ENCODE measurements at regions not wholly inside any gene's neighbourhood (a gene's known extent, or its start where the extent isn't known, plus 50 kb on each side); places are given as distances from the start of the nearest gene placed in this dataset.
"Not testable (repeated sequence)": the region's sequence is repeated elsewhere in the genome, so short reads cannot be mapped to it uniquely, and the experiment has no call there.

- WGBS (ENCODE audit: insufficient coverage): 100% methylated on average over 2 of the region's 2 CpGs
- no peaks in the 10 kb centered on the region for H3K36me3 ChIP-seq (ENCODE audit: control insufficient read depth in 4 of 4, insufficient read depth in 4 of 4, low read length in 3 of 4)
- POLR2A ChIA-PET: interaction anchor here (0.7 kb wide), 1 partner anchor 148 kb away, joined by 3 read pairs; no protein-coding TSS in a partner anchor
Measured at GRCh38 chr10:33869481-33869880, 535.0 kb upstream of the NRP1 start.

GRCh38 chr10:33869028-33869427 is 534.6 kb upstream of the NRP1 start:
- ChIA-PET CTCF (interaction anchor here (0.6 kb wide), 1 partner anchor 1803 kb away, joined by 4 read pairs; no protein-coding TSS in a partner anchor), POLR2A (no interaction called here)
- peaks cover 3 to 88% (median 18%) of the 10 kb centered on the region in 5 experiments for H3K27me3 ChIP-seq (replicated peaks in 2 of 5; ENCODE audit: control insufficient read depth in 4 of 5, insufficient read depth in 5 of 5, low read length in 4 of 5)
- H3K4me1 ChIP-seq (ENCODE audit: control extremely low read depth in 1 of 4, control insufficient read depth in 4 of 4, insufficient read depth in 4 of 4, low read length in 3 of 4): peaks cover 0 to 7% (median 0%) of the 10 kb centered on the region in 4 experiments
- DNase-seq: no peak
- H3K9me3 ChIP-seq (ENCODE audit: control extremely low read depth in 1 of 5, control insufficient read depth in 4 of 5, insufficient read depth in 2 of 5, low read depth in 1 of 5, low read length in 4 of 5): no peaks in the 10 kb centered on the region
- no CpG with 5 or more reads among the region's 3 CpGs for WGBS (ENCODE audit: insufficient coverage)
- H3K4me3 ChIP-seq (ENCODE audit: control insufficient read depth in 1 of 7, extremely low read depth in 1 of 7, insufficient read depth in 4 of 7, low read depth in 2 of 7, low read length in 6 of 7): no peak overlapping the region
- H3K36me3 ChIP-seq (ENCODE audit: control insufficient read depth in 4 of 4, insufficient read depth in 4 of 4, low read length in 3 of 4): no peaks in the 10 kb centered on the region
- H3K27ac ChIP-seq (ENCODE audit: insufficient read depth in 1 of 2, low read depth in 1 of 2, low read length in 2 of 2, poor library complexity in 1 of 2, severe bottlenecking in 2 of 2): no peak overlapping the region

More at GRCh38 chr10:33869481-33869880, 535.0 kb upstream of the NRP1 start:
- Histone ChIP-seq H3K4me3 (ENCODE audit: control insufficient read depth in 1 of 7, extremely low read depth in 1 of 7, insufficient read depth in 4 of 7, low read depth in 2 of 7, low read length in 6 of 7) (no peak overlapping the region), H3K4me1 (ENCODE audit: control extremely low read depth in 1 of 4, control insufficient read depth in 4 of 4, insufficient read depth in 4 of 4, low read length in 3 of 4) (peaks cover 0 to 7% (median 0%) of the 10 kb centered on the region in 4 experiments), H3K27me3 (replicated peaks in 2 of 5; ENCODE audit: control insufficient read depth in 4 of 5, insufficient read depth in 5 of 5, low read length in 4 of 5) (peaks cover 3 to 88% (median 18%) of the 10 kb centered on the region in 5 experiments), H3K9me3 (ENCODE audit: control extremely low read depth in 1 of 5, control insufficient read depth in 4 of 5, insufficient read depth in 2 of 5, low read depth in 1 of 5, low read length in 4 of 5) (no peaks in the 10 kb centered on the region), H3K27ac (ENCODE audit: insufficient read depth in 1 of 2, low read depth in 1 of 2, low read length in 2 of 2, poor library complexity in 1 of 2, severe bottlenecking in 2 of 2) (no peak overlapping the region)
- no peak for DNase-seq
- CTCF ChIA-PET: no interaction called here

- H3K9me3 ChIP-seq (ENCODE audit: control extremely low read depth in 1 of 5, control insufficient read depth in 4 of 5, insufficient read depth in 2 of 5, low read depth in 1 of 5, low read length in 4 of 5); DNase-seq; H3K27ac ChIP-seq (ENCODE audit: insufficient read depth in 1 of 2, low read depth in 1 of 2, low read length in 2 of 2, poor library complexity in 1 of 2, severe bottlenecking in 2 of 2); POLR2A ChIA-PET; H3K4me1 ChIP-seq (ENCODE audit: control extremely low read depth in 1 of 4, control insufficient read depth in 4 of 4, insufficient read depth in 4 of 4, low read length in 3 of 4); H3K36me3 ChIP-seq (ENCODE audit: control insufficient read depth in 4 of 4, insufficient read depth in 4 of 4, low read length in 3 of 4); H3K4me3 ChIP-seq (ENCODE audit: control insufficient read depth in 1 of 7, extremely low read depth in 1 of 7, insufficient read depth in 4 of 7, low read depth in 2 of 7, low read length in 6 of 7): not testable (repeated sequence)
- peaks cover 0 to 86% (median 13%) of the 10 kb centered on the region in 5 experiments for H3K27me3 ChIP-seq (replicated peaks in 2 of 5; ENCODE audit: control insufficient read depth in 4 of 5, insufficient read depth in 5 of 5, low read length in 4 of 5)
- CTCF ChIA-PET: interaction anchor here (0.8 kb wide), 1 partner anchor 154 kb away, joined by 3 read pairs; no protein-coding TSS in a partner anchor
- WGBS (ENCODE audit: insufficient coverage): 91% methylated on average over 5 of the region's 8 CpGs
Measured at GRCh38 chr10:33867199-33867789, 532.8 kb upstream of the NRP1 start.

GRCh38 chr10:33863352-33863751 is 528.9 kb upstream of the NRP1 start:
- CTCF ChIA-PET: no interaction called here
- Histone ChIP-seq H3K27me3 (replicated peaks in 2 of 5; ENCODE audit: control insufficient read depth in 4 of 5, insufficient read depth in 5 of 5, low read length in 4 of 5) (peaks cover 7 to 88% (median 15%) of the 10 kb centered on the region in 5 experiments), H3K36me3 (ENCODE audit: control insufficient read depth in 4 of 4, insufficient read depth in 4 of 4, low read length in 3 of 4) (no peaks in the 10 kb centered on the region), H3K4me1 (ENCODE audit: control extremely low read depth in 1 of 4, control insufficient read depth in 4 of 4, insufficient read depth in 4 of 4, low read length in 3 of 4) (no peaks in the 10 kb centered on the region), H3K9me3 (ENCODE audit: control extremely low read depth in 1 of 5, control insufficient read depth in 4 of 5, insufficient read depth in 2 of 5, low read depth in 1 of 5, low read length in 4 of 5) (no peaks in the 10 kb centered on the region), H3K27ac (ENCODE audit: insufficient read depth in 1 of 2, low read depth in 1 of 2, low read length in 2 of 2, poor library complexity in 1 of 2, severe bottlenecking in 2 of 2) (no peak overlapping the region), H3K4me3 (ENCODE audit: control insufficient read depth in 1 of 7, extremely low read depth in 1 of 7, insufficient read depth in 4 of 7, low read depth in 2 of 7, low read length in 6 of 7) (no peak overlapping the region)
- no peak for DNase-seq
- 88% methylated on average over 2 of the region's 3 CpGs for WGBS (ENCODE audit: insufficient coverage)
- POLR2A ChIA-PET: no interaction called here

GRCh38 chr10:33862536-33863105 is 528.2 kb upstream of the NRP1 start:
- no peaks in the 10 kb centered on the region for H3K36me3 ChIP-seq (ENCODE audit: control insufficient read depth in 4 of 4, insufficient read depth in 4 of 4, low read length in 3 of 4)
- no peak for DNase-seq
- POLR2A ChIA-PET: no interaction called here
- H3K27me3 ChIP-seq (replicated peaks in 2 of 5; ENCODE audit: control insufficient read depth in 4 of 5, insufficient read depth in 5 of 5, low read length in 4 of 5): peaks cover 9 to 87% (median 15%) of the 10 kb centered on the region in 5 experiments
- CTCF ChIA-PET: no interaction called here
- no peaks in the 10 kb centered on the region for H3K9me3 ChIP-seq (ENCODE audit: control extremely low read depth in 1 of 5, control insufficient read depth in 4 of 5, insufficient read depth in 2 of 5, low read depth in 1 of 5, low read length in 4 of 5)
- WGBS (ENCODE audit: insufficient coverage): 85% methylated on average over 8 of the region's 12 CpGs
- no peaks in the 10 kb centered on the region for H3K4me1 ChIP-seq (ENCODE audit: control extremely low read depth in 1 of 4, control insufficient read depth in 4 of 4, insufficient read depth in 4 of 4, low read length in 3 of 4)
- no peak overlapping the region for H3K4me3 ChIP-seq (ENCODE audit: control insufficient read depth in 1 of 7, extremely low read depth in 1 of 7, insufficient read depth in 4 of 7, low read depth in 2 of 7, low read length in 6 of 7)
- no peak overlapping the region for H3K27ac ChIP-seq (ENCODE audit: insufficient read depth in 1 of 2, low read depth in 1 of 2, low read length in 2 of 2, poor library complexity in 1 of 2, severe bottlenecking in 2 of 2)

GRCh38 chr10:33861833-33862232 is 527.4 kb upstream of the NRP1 start:
- ChIA-PET POLR2A (no interaction called here), CTCF (no interaction called here)
- WGBS (ENCODE audit: insufficient coverage): 90% methylated on average over 2 of the region's 3 CpGs
- peaks cover 9 to 81% (median 16%) of the 10 kb centered on the region in 5 experiments for H3K27me3 ChIP-seq (replicated peaks in 2 of 5; ENCODE audit: control insufficient read depth in 4 of 5, insufficient read depth in 5 of 5, low read length in 4 of 5)
- H3K9me3 ChIP-seq (ENCODE audit: control extremely low read depth in 1 of 5, control insufficient read depth in 4 of 5, insufficient read depth in 2 of 5, low read depth in 1 of 5, low read length in 4 of 5): no peaks in the 10 kb centered on the region
- no peak for DNase-seq
- H3K4me1 ChIP-seq (ENCODE audit: control extremely low read depth in 1 of 4, control insufficient read depth in 4 of 4, insufficient read depth in 4 of 4, low read length in 3 of 4): no peaks in the 10 kb centered on the region
- no peaks in the 10 kb centered on the region for H3K36me3 ChIP-seq (ENCODE audit: control insufficient read depth in 4 of 4, insufficient read depth in 4 of 4, low read length in 3 of 4)
- no peak overlapping the region for H3K27ac ChIP-seq (ENCODE audit: insufficient read depth in 1 of 2, low read depth in 1 of 2, low read length in 2 of 2, poor library complexity in 1 of 2, severe bottlenecking in 2 of 2)
- no peak overlapping the region for H3K4me3 ChIP-seq (ENCODE audit: control insufficient read depth in 1 of 7, extremely low read depth in 1 of 7, insufficient read depth in 4 of 7, low read depth in 2 of 7, low read length in 6 of 7)

GRCh38 chr10:33861016-33861704 is 526.7 kb upstream of the NRP1 start:
- no peaks in the 10 kb centered on the region for H3K4me1 ChIP-seq (ENCODE audit: control extremely low read depth in 1 of 4, control insufficient read depth in 4 of 4, insufficient read depth in 4 of 4, low read length in 3 of 4)
- CTCF ChIA-PET: interaction anchor here (1.2 kb wide), 1 partner anchor 12 kb away, joined by 3 read pairs; no protein-coding TSS in a partner anchor
- WGBS (ENCODE audit: insufficient coverage): 58% methylated on average over 6 of the region's 7 CpGs

More at GRCh38 chr10:33861016-33861704, 526.7 kb upstream of the NRP1 start:
- no peaks in the 10 kb centered on the region for H3K9me3 ChIP-seq (ENCODE audit: control extremely low read depth in 1 of 5, control insufficient read depth in 4 of 5, insufficient read depth in 2 of 5, low read depth in 1 of 5, low read length in 4 of 5)
- H3K27me3 ChIP-seq (replicated peaks in 2 of 5; ENCODE audit: control insufficient read depth in 4 of 5, insufficient read depth in 5 of 5, low read length in 4 of 5): peaks cover 9 to 78% (median 16%) of the 10 kb centered on the region in 5 experiments
- H3K4me3 ChIP-seq (ENCODE audit: control insufficient read depth in 1 of 7, extremely low read depth in 1 of 7, insufficient read depth in 4 of 7, low read depth in 2 of 7, low read length in 6 of 7): no peak overlapping the region
- no peak overlapping the region for H3K27ac ChIP-seq (ENCODE audit: insufficient read depth in 1 of 2, low read depth in 1 of 2, low read length in 2 of 2, poor library complexity in 1 of 2, severe bottlenecking in 2 of 2)
- no peak for DNase-seq
- POLR2A ChIA-PET: no interaction called here
- H3K36me3 ChIP-seq (ENCODE audit: control insufficient read depth in 4 of 4, insufficient read depth in 4 of 4, low read length in 3 of 4): no peaks in the 10 kb centered on the region

All from common myeloid progenitor, CD34-positive (primary cell).